Right renal cortex interstitium (tissue), 3 donors: ENCODE measurements at regions not wholly inside any gene's neighbourhood (a gene's known extent, or its start where the extent isn't known, plus 50 kb on each side); places are given as distances from the start of the nearest gene placed in this dataset.
"Not testable (repeated sequence)": the region's sequence is repeated elsewhere in the genome, so short reads cannot be mapped to it uniquely, and the experiment has no call there.

Experiments used
- DNase-seq, 3 donors: peaks; one replicate each; pipeline ENCODE4 v3.0.0-alpha.2; 2013; ENCODE audit warnings: low read depth in 3 of 3, low spot score in 2 of 3

DNA sequence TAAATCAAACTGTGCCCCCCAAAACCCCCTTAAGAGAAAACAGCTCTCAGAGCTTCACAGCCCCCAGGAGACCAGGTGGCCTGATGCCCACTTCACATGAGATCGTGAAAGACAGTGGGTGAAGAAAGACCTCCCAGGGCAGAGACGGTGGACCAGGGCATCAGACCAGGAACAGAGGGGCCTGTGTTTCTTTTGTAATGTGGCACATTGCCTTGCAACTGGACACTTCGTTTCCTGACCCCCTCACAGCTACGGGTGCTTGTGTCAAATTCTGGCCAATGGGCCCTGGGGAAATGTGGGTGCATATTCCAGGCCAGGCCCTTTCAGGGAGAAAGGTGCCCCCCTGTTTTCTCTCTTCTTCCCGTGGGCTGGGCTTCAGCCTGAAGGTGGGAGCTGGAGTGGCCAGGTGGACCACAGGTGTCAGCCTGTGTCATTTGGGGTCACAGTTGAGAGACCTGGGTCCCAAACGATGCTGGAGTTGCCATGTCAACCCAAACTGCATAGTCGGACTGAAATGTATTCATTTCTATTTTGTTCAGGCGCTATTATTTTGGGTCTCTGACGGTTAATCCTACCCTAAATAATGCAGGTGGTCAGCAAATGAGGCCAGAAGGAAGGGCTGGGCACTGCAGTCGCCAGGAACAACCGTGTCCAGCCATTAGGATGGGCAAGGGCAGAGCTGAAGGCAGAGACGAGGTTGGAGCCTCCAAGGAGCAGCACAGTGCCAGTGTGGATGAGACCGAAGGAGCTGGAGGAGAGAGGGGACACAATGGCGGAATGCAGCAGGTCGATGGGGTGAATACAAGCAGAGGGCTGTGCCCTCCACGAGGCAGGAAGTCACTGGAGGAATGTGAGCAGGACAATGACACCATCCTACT lies 338.2 kb downstream of the EIPR1 start:
- no peak for DNase-seq

DNA sequence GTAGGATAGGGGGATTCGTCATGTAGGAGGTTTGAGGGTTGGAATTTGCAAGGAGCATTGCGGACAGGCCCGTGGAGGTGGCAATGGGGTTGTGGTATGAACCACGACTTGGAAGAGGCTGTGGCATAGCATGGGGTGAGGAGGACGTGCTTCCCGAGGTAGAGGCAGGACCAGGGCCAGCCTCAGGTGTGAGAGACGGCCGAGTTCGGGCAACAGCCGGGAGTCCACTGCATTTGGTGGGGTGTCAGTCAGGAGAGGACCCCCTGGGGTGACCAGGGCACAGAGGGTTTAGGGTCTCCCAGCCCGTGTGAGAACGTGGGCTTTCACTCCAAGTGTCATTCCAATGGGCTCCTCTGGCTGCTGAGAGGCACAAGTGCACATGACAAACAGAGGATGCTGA lies 339.0 kb downstream of the EIPR1 start:
- DNase-seq = no peak

DNA sequence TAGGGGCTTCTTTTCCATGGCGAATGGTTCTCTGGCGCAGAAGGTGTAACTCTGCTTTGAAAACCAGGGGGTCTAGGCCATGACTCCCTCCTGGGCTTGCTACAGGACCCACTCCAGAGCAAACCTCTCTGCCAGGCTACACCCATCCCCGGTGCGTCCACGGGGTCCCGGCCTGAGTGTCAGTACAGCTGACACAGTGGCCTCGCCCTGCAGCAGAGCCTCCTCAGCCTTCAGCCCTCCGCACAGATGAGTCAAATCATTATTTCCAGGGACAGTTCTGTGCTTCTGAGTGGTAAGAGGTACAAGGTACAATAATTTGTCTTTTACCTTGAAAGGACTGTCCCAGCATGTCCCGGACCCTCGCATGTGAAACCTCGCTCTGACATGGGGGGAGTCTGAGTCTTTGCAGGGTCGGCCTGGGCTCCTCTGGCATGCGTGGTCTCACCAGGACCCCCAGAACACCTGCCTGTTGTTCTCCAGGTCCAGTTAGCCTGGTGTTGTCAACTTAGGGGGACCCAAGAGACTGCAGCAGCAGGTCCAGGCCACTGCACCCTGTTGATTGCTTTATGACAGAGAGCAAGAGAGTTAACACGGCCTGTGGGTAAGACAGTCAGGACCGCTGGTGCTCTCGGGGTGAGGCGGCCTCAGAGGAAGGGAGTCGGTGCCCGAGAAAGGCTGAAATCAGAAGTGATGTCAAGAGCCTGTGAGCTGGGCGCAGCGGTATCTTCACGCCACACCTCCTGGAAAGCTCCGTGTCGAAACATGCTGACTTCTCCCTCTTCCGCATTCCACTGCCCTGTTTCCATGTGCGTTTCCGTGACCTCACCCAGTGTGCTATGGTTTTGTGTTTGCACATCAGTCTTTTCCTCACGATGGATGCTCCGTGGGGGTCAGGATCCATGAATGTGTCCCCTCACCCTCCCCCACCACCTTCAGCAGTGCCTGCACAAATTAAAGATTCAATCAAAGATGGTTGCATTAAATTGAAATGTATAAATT lies 340.1 kb downstream of the EIPR1 start:
- DNase-seq = no peak

DNA sequence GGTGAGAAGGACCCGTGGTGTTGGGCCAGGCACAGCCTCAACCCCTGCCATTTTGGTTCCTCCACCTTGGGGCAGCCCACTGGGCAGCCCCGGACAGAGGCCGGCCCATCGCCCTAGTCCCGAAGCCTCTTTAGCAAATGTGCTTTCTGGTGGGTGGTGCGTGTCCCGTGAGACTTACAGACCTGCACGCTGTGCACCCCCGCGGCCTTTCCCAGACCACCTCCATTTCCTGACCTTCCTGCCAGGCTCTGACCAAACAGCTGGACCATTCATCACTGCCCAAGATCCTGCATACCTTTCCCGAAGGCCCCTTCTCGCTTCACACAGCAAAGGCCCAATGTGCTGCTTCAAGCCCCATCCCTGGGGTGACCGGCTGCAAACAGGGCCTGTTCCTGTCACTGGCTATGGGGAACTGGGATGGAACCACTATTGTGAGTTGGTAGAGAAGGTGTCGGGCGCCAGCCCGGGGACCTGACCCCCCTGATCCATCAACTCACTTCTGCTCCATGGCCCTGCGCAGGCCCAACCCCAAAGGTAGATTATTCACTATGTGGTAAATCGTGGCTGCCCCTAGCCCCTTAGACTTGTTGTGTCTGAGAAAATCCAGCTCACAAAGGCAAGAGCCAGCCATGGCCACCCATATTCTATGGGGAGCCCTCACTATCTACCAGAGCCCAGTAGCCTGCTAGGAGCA lies 341.0 kb downstream of the EIPR1 start:
- DNase-seq = no peak

DNA sequence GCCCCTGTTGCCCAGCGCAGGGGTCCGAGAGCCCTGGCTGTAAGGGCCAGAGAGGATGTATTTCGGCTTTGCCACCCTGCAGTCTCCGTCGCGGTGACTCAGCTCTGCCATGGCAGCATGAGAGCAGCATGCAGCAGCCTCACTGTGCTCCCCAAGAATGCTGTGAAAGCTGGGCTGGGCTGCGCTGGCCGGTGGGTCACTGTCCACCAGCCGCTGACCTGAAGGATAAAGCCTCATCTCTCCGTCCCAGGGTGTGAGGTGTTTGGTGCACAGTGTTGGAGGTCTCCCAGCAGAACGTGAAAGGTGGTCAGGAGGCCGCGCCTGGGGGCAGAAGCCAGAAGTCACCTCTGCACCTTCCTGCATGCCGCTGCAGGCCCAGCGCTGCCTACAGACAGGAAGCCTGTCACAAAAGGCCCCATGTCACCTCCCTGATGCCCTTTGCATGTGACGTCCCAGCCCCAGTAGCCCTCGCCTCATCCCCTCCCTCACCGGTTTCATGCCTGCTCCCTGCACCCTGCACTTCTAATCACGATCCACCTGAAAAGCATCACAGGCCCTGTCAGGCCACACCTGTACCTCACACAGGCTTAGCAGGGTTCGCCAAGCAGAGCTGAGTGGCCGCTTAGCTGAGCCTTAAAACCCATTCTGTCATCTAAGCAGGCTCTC lies 342.1 kb downstream of the EIPR1 start:
- no peak for DNase-seq

DNA sequence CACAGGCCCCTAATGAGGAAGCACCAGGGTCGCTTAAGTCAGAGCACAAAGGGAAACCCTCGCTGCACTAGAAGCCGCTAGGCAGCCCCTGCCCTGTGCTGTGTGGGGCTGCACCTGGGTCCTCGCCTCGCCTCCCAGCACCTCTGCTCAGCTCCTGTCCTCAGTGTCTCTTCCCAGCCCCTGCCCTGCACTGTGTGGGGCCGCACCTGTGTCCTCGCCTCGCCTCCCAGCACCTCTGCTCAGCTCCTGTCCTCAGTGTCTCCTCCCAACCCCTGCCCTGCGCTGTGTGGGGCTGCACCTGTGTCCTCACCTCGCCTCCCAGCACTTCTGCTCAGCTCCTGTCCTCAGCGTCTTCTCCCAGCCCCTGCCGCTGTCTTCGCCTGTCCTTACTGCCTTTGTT lies 342.8 kb downstream of the EIPR1 start:
- no peak for DNase-seq

DNA sequence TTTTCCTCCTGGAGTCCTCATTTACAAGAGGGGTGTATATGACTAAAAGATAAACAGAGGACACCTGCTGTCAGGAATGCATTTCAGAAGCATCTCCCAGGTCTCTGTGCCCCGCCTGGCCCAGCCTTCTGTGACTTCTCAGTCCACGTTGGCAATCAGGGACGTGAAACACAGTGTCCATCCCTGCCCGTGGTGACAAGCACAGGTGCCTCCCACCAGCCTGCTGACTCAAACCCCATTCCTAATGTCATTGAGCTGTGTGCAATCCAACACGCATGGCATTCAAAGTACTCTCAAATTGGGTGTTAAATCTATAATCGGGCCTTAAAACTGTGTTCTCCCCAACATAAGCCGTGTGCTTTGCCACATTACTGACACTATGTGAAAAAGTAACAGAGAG lies 343.2 kb downstream of the EIPR1 start:
- no peak for DNase-seq

DNA sequence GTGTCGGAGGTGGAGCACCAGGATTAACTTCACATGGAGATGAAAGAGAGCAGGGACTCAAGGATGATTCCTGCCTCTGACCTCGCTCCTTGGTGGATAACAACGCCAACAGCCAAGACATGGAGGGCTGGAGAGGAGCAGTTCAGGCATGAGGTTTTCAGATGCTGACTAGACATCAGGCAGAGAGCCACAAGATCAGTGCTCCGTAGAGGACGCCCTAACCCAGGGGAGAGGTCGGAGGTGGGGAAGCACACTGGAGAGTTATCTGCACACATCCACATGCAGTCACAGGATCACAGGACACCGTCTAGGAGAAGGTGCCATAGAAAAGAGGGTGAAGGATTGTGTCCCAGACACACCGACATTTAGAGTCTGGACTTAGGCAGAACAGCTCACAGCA lies 344.3 kb downstream of the EIPR1 start:
- no peak for DNase-seq

DNA sequence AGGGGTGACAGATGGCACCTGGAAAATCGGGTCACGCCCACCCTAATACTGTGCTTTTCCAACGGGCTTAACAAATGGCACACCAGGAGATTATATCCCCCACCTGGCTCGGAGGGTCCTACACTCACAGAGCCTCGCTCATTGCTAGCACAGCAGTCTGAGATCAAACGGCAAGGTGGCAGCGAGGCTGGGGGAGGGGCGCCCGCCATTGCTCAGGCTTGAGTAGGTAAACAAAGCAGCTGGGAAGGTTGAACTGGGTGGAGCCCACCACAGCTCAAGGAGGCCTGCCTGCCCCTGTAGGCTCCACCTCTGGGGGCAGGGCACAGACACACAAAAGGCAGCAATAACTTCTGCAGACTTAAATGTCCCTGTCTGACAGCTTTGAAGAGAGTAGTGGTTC lies 346.8 kb downstream of the EIPR1 start:
- not testable (repeated sequence) for DNase-seq

DNA sequence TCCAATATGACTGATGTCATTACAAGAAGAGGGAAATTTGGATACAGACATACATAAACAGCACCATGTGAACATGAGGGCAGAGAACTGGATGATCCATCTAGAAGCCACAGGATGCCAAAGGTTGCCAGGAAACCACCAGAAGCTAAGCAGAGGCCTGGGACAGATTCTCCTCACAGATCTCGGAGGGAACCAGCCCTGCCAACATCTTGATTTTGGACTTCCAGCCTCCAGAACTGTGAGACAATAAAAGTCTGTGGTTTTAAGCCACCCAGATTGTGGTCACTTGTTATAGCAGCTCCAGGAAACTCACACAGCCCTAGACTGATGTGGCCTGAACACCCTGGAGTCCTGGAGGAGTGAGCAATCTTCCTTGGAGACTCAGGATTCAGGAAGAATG lies 351.6 kb downstream of the EIPR1 start:
- no peak for DNase-seq

DNA sequence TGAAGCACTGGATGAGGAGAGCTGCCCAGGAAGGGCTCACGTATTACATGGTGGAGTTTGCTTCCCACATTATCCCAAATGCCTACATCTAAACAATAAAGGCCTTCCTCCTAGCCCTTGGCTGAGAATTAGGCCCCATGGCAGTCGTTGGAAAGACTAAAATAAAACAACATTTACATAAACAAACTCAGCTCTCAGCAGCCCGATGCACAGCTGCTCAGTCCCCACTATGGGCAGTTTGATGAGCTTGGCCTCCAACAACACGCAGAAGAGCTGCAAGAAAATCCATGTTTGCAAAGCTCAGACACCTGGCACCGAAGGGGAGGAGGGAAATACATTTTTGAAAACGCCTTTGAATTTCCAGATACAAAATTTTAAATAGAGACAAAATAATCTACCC lies 352.4 kb downstream of the EIPR1 start:
- DNase-seq = no peak

DNA sequence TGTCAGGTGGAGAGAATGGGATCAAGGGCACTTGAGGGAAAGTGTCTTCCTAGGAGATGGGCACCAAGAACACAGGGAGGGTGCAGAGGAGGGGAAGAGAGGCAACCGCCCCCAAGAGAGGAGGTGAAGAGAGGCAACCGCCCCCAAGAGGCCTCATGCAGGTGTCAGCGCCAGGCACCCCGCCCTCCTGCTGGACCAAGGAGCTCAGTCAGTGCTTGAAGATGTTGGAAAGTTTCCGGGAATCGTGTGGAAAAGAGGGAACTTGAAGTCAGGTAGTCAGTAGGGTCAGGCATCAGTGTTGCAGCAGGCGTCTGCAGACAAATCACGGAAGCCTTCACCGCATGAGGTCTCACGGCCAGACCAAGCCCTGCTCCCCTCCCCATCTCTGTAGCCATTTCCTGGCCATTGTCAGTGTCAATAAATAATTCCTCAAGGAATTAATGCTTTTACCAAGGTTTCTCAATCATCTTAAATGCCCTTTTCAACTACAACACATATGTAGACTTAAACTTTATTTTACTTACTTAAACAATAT lies 353.1 kb downstream of the EIPR1 start:
- no peak for DNase-seq

DNA sequence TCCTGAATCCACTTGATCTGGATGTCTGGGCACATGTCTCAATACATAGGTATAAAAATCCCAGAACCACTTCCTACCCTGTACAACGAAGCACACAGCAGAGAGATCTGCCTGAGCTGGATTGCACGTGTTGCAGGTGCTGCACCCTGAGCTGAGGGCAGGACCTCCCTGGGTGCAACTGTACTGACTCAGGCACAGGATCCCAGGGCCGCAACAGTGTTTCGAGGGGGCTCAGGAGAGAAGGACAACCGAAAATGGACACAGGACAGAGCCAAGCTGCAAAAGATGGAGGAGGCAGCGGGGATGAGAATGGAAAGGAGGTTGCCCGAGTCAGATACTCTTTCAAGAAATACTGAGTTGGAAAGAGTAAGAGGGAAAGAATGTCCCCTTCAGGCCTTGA lies 354.1 kb downstream of the EIPR1 start:
- DNase-seq = no peak

DNA sequence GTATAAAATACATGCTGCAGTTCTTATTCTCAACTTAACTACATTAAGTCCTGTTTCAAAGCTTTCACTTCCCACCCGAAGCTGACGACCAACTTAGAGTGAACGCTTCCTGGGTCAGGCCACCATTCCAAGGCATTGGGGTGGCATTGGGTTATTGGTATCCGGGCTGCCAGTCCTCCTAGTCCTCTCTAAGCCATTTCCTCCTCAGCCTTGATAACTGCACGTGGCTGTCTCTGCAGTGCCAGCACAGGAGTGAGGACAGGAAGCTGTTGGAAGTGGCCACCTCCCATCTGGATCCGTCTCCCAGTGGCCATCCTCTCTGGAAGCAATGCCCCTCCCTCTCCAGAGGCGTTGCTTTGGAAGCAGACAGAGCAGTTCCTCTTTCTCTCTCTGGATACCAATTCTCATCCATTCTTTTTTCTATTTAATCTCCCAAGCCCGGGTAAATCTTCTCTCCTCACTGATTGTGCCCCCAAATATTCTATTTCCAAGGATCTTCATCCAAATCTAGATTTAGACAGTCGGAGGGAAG lies 354.7 kb downstream of the EIPR1 start:
- no peak for DNase-seq

DNA sequence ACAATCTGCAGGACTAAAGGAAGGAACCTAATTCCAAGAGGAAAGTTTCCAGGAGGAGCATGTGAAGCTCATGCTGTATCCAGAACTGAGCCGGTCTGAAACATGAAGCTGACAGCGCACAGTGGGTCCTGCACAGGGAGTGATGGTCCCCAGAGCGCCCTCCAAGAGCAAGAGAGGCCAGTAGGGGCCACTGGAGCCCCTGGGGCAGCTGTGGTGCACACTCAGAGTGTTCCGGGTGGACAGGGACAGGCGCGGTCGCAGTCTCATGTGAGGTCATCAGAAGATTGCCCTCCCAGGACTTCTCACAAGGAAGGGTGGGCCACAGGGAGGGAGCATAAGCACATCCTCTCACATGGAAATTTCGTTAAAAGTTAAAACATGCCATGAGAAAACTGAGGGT lies 355.9 kb downstream of the EIPR1 start:
- no peak for DNase-seq

DNA sequence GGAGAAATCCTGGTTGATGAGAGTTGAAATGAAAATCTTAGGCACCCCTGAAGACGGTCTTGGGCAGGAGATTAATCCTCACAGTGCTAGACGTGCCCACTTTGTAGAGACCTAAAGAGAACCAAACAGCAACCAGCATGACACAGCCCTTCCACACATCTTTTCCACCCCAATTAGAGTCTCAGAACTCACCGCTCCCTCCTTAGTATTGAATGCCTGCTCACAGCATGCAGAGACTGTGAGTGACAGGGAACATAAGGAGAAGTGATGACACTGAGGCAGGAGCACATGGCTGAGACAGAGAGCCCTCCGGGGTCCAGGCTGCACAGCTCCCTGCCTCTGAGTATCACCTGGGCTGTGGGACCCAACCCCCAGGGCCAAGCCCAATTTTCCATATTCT lies 367.6 kb downstream of the EIPR1 start:
- DNase-seq = no peak

DNA sequence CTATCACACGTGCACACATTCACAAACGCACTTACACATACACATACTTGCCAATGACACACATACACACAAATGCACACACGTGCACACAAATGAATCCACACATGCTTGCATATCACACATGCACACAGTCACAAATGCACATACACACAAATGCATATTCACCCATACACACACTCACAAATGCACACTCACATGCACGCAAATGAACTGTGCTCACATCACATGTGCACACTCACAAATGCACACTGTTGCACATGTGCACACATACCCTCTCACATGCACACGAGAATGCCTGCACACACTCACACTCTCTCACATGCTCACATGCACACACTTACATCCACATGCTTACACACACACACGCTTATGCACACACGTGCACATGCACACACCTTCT lies 368.1 kb downstream of the EIPR1 start:
- no peak for DNase-seq

DNA sequence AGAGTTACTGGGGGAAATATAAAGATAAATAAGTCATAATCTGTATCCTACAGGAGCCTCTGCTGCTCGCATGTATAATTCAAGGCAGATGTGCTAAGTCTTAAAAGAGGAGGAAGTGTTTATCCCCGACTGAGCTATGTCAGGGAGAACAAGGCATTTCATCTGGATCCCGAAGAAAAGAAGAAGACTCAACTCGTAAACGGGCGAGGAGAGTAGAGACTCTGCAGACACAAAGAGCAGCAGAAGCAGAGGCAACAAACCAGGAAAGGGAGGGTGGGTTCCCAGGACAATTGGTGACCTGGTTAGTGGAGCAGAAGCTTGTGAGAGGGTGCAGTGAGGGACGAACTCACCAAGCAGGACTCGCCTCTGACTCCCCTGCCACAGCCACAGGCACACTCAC lies 368.6 kb downstream of the EIPR1 start:
- DNase-seq = no peak

DNA sequence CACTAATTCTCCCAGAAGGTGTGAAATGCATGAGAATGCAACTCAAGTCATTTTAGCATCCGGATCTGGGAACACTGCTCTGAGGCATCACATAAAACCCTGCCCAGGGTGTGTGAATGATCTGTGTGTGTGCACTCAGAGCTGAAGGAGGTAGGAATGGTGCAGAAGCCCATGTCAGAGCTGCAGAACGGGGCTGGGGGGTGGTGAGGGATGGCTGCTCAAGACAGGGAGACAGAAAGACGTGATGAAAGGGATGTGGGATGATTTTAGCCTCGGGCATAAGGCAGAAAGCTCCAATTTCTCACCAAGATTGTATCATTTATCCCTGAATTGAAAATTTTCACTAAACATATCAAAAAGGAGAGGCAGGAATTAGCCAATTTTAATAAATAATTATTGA lies 369.1 kb downstream of the EIPR1 start:
- no peak for DNase-seq

DNA sequence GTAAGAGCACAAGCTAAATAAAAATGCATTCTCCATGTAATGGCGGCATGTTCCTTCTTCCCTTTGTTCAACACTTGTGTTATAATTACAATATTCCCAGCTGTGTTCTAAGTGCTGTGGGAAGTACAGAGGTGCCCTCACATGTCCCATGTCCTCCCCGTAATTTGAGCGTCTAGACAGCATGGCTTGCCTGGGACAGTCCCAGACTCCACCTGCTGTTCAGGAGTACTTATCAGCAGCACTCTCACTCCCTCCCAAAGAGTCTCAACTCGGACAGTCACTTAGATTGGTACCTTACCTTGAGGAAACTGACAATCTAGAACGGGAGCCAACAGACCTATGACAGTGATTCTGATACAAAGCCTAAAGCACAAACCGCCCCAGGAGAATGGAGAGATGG lies 370.5 kb downstream of the EIPR1 start:
- DNase-seq = no peak
